ENCODE measurements at regions not wholly inside any gene's neighbourhood (a gene's known extent, or its start where the extent isn't known, plus 50 kb on each side); places are given as distances from the start of the nearest gene placed in this dataset.

GRCh38 chr20:5397393-5397792 is 80.6 kb upstream of the PROKR2 start:
- no peak for TF ChIP-seq CTCF (IDR thresholded peaks at IDR 0.05; ENCODE audit: low read depth, low read length, missing input control)
- no peak for TF ChIP-seq FOXA1 (IDR thresholded peaks at IDR 0.05)
- TF ChIP-seq TAF1 (conservative IDR thresholded peaks at IDR 0.05) = no peak
- TF ChIP-seq YY1 (IDR thresholded peaks at IDR 0.05) = no peak
- no peak for TF ChIP-seq REST (IDR thresholded peaks at IDR 0.05)
- TF ChIP-seq JUND (IDR thresholded peaks at IDR 0.05) = no peak
- no peak for TF ChIP-seq GABPA (IDR thresholded peaks at IDR 0.05 in 1 of 2, conservative IDR thresholded peaks at IDR 0.05 in 1 of 2)
- no peak for TF ChIP-seq MAX (IDR thresholded peaks at IDR 0.05)
- TF ChIP-seq SP1 (IDR thresholded peaks at IDR 0.05) = no peak
- TF ChIP-seq ZBTB33 (IDR thresholded peaks at IDR 0.05) = no peak

All from liver (tissue), 3 donors.